ENCODE measurements at regions not wholly inside any gene's neighbourhood (a gene's known extent, or its start where the extent isn't known, plus 50 kb on each side); places are given as distances from the start of the nearest gene placed in this dataset.

DNA sequence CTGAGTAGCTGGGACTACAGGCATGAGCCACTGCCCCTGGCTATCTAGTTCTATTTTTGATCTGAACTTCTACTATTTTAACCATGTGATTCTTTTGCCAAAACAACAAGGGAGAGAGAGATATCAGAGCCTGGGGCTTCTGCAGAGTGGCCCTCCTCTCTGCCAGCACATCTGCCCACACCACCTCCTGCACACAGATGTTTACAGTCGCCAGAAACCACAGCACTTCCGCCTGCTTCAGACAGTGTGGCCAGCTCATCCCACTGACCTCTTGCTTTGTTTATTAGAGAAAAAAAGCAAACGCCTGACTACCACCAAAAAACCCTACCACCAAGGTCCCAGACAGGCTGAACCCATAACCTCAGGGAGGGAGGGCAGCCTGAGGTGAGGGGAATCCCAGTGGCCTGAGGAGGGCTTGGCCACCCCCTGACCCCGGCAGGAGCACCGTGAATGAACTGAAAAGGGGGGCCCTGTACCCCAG lies 85.9 kb upstream of the ABHD2 start (continued):
- TF ChIP-seq SETDB1 (IDR thresholded peaks at IDR 0.05; ENCODE audit: low read length) (no peak), RBM22 (IDR thresholded peaks at IDR 0.05; ENCODE audit: low read depth, low read length, poor library complexity, severe bottlenecking) (no peak), RNF2 (IDR thresholded peaks at IDR 0.05) (0 out of 2 replicates have a peak, but pooled peaks have one; percentile 24), KDM2B (CRISPR knock-in tag; IDR thresholded peaks at IDR 0.05) (no peak), L3MBTL2 (IDR thresholded peaks at IDR 0.05) (no peak), ZNF146 (CRISPR knock-in tag; IDR thresholded peaks at IDR 0.05; ENCODE audit: unreplicated experiment) (no peak), ZKSCAN8 (CRISPR knock-in tag; IDR thresholded peaks at IDR 0.05) (peak; percentile 69; the same call in 1 of the 2 replicates), ZNF592 (IDR thresholded peaks at IDR 0.05) (peak; percentile 65; the same call in 1 of the 2 replicates), ELK1 (CRISPR knock-in tag; IDR thresholded peaks at IDR 0.05) (no peak), ZEB2 (IDR thresholded peaks at IDR 0.05) (0 out of 2 replicates have a peak, but pooled peaks have one; percentile 13), GTF2F1 (IDR thresholded peaks at IDR 0.05; ENCODE audit: low read depth, low read length) (no peak), ZFP36 (IDR thresholded peaks at IDR 0.05; ENCODE audit: low read depth, low read length, partially characterized antibody) (peak; percentile 8), ARID3A (IDR thresholded peaks at IDR 0.05; ENCODE audit: borderline replicate concordance, low read depth, low read length) (no peak), MYBL2 (IDR thresholded peaks at IDR 0.05; ENCODE audit: low read depth) (no peak), MYBL2 (CRISPR knock-in tag; IDR thresholded peaks at IDR 0.05; ENCODE audit: borderline replicate concordance) (no peak), RCOR1 (IDR thresholded peaks at IDR 0.05; ENCODE audit: borderline replicate concordance in 1 of 2, low read depth in 2 of 2, low read length in 2 of 2) (peak in 1 of 2 experiments; percentile 73; a peak in 2 of 4 replicates), NRF1 (conservative IDR thresholded peaks at IDR 0.05 in 1 of 2, IDR thresholded peaks at IDR 0.05 in 1 of 2) (peak in 1 of 2 experiments; percentile 33; a peak in 1 of 4 replicates)
- TF ChIP-seq, protein P1, sequence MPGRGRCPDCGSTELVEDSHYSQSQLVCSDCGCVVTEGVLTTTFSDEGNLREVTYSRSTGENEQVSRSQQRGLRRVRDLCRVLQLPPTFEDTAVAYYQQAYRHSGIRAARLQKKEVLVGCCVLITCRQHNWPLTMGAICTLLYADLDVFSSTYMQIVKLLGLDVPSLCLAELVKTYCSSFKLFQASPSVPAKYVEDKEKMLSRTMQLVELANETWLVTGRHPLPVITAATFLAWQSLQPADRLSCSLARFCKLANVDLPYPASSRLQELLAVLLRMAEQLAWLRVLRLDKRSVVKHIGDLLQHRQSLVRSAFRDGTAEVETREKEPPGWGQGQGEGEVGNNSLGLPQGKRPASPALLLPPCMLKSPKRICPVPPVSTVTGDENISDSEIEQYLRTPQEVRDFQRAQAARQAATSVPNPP (IDR thresholded peaks at IDR 0.05; ENCODE audit: borderline replicate concordance, insufficient read depth, insufficient read length), result no peak

Measured in K562 (cell line).